Mucosa of descending colon (tissue), 3 donors: ENCODE measurements at regions not wholly inside any gene's neighbourhood (a gene's known extent, or its start where the extent isn't known, plus 50 kb on each side); places are given as distances from the start of the nearest gene placed in this dataset.

ENCODE experiments used
- ATAC-seq: fragments of 200-7000 bp; cut with Tn5 transposase; one replicate; pipeline ENCODE4 v1.9.1; 2020; ENCODE audit warnings: mild to moderate bottlenecking, moderate library complexity
- DNase-seq, 3 donors: peaks; one replicate each; pipeline ENCODE4 v3.0.0-alpha.2; 2020
- H3K36me3 ChIP-seq: fragments of 200-600 bp; one replicate; pipeline ENCODE4 v1.8.0; 2021; ENCODE audit warnings: low read depth, mild to moderate bottlenecking
- H3K4me1 ChIP-seq: fragments of 200-600 bp; one replicate; pipeline ENCODE4 v1.8.0; 2021; ENCODE audit warnings: low read depth, mild to moderate bottlenecking
- H3K4me3 ChIP-seq: fragments of 200-600 bp; one replicate; pipeline ENCODE4 v1.8.0; 2021; ENCODE audit warnings: mild to moderate bottlenecking
- H3K9me3 ChIP-seq: fragments of 200-600 bp; one replicate; pipeline ENCODE4 v1.8.0; 2021; ENCODE audit warnings: mild to moderate bottlenecking
- CTCF ChIP-seq: fragments of 200-600 bp; IDR thresholded peaks from one replicate; pipeline ENCODE4 v1.8.0; 2022; ENCODE audit warnings: antibody characterized with exemption, mild to moderate bottlenecking
- intact Hi-C, 2 donors: fragments of 100-400 bp; cut with DNase I in 1 of 2; cut with micrococcal nuclease in 1 of 2; formaldehyde crosslinking; loops; one replicate each; pipeline versions ENCODE4 v1.11.0 to v1.11.1; 2022; cut with DNase I, micrococcal nuclease
- donor health status: DM: no; HTN: no; CAD: no; lungs with moderate emphysema.
- donor health status: DM: no; HTN: no; CAD: no.
- donor health status: DM: no; HTN: yes; CAD: no.

DNA sequence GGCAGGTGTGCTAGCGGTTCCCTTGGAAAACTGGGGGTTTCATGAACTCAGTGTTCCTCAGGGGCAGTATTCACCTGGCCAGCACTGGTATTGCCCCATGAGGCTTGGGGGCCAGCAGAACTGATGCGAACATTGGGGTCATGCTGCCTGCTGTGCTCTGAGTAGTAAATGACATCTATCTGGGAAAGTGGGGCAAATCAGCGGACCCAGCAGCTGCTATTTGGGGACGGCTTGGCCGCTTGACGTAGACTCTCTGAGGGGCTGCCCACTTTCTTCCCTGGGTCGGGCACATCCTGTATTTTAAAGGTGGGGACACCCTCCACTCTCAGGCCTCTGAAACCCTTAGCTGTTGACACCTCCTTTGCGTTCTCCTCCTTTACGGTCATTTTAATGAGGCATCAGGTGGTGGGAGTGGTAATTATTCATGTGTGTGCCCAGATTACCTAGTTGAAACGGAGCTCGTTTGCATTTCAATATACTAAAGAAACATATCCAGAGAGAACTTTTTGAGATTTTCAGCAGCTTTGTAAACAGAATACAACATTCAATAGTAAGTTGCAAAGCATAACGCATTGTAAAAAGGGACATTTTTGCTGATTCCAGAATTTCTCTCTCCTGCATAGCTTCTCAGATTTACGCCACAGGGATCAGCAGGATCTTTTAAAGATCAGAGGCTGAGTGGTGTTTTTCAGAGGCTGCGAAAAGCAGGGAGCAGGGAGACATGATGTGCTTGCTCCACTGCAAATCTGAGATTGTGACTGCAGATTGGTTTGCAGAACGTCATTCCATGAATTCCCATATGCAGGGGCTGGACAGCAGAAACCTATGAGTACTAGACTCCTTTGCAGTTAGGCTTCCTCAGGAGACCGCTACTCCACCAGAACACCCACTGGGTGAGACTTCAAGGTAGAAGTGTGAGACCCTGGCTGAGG lies 56.8 kb upstream of the ZFR start:
- intact Hi-C loops = no loop called here
- no peak for TF ChIP-seq CTCF
- H3K36me3 ChIP-seq = no peaks in the 10 kb centered on the region
- H3K4me3 ChIP-seq = no peak overlapping the region
- no peak for ATAC-seq
- DNase-seq = no peak
- H3K9me3 ChIP-seq = no peaks in the 10 kb centered on the region
- no peaks in the 10 kb centered on the region for H3K4me1 ChIP-seq

- DNase-seq (no peak), ATAC-seq (no peak)
- TF ChIP-seq CTCF = no peak
- no peaks in the 10 kb centered on the region for H3K4me1 ChIP-seq
- H3K4me3 ChIP-seq = no peak overlapping the region
- no peaks in the 10 kb centered on the region for H3K9me3 ChIP-seq
- no peaks in the 10 kb centered on the region for H3K36me3 ChIP-seq
- intact Hi-C loops = no loop called here
These were observed 55.6 kb upstream of the ZFR start for GRCh38 chr5:32500181-32500580.

- Histone ChIP-seq H3K9me3 (no peaks in the 10 kb centered on the region), H3K4me3 (no peak overlapping the region), H3K36me3 (no peaks in the 10 kb centered on the region), H3K4me1 (no peaks in the 10 kb centered on the region)
- no peak for ATAC-seq
- DNase-seq = no peak
- no peak for TF ChIP-seq CTCF
- intact Hi-C loops = no loop called here
These were observed 54.7 kb upstream of the ZFR start for GRCh38 chr5:32499261-32499660.

GRCh38 chr5:32498484-32498883 lies 53.9 kb upstream of the ZFR start:
- no peak for DNase-seq
- H3K36me3 ChIP-seq = no peaks in the 10 kb centered on the region
- no peak overlapping the region for H3K4me3 ChIP-seq
- H3K9me3 ChIP-seq = no peaks in the 10 kb centered on the region
- TF ChIP-seq CTCF = no peak
- peak; percentile 45 for ATAC-seq
- intact Hi-C loops = no loop called here
- no peaks in the 10 kb centered on the region for H3K4me1 ChIP-seq

DNA sequence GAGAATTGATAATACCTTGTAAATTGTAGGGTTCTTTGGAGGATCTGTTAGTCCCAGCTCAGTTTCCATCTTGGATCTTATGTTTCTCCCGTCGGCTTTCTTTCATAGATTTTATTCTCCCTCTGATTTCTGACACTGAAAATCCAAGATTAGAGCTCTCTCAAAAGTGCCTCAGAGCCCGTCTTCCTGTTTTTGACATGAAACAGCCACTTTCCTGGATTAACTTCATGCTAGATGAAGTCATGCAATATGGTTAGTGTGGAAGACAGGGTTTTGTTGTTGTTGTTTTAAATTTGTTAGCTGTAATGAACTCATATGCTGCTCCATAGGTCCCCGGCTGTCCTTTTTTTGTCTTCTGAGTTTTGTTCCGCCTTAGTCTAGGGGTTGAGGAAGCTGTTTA lies 51.6 kb upstream of the ZFR start:
- H3K4me3 ChIP-seq = no peak overlapping the region
- ATAC-seq (no peak), DNase-seq (no peak)
- H3K36me3 ChIP-seq = no peaks in the 10 kb centered on the region
- TF ChIP-seq CTCF = no peak
- intact Hi-C loops = no loop called here
- no peaks in the 10 kb centered on the region for H3K4me1 ChIP-seq
- no peaks in the 10 kb centered on the region for H3K9me3 ChIP-seq
